Activated CD4-positive, alpha-beta T cell treated with anti-CD3 and anti-CD28 coated beads, Interleukin-2, Interleukin-6, amounts not matched to agents 100 ng/mL and 50 ng/mL, durations not matched to agents 16 hours and 8 hours (primary cell): ENCODE measurements at regions not wholly inside any gene's neighbourhood (a gene's known extent, or its start where the extent isn't known, plus 50 kb on each side); places are given as distances from the start of the nearest gene placed in this dataset.

Source experiments
- DNase-seq: peaks from one replicate; pipeline ENCODE4 v3.0.0-alpha.2; 2020

GRCh38 chr4:127143460-127144195, 489.1 kb upstream of the INTU start:
- no peak for DNase-seq

DNA sequence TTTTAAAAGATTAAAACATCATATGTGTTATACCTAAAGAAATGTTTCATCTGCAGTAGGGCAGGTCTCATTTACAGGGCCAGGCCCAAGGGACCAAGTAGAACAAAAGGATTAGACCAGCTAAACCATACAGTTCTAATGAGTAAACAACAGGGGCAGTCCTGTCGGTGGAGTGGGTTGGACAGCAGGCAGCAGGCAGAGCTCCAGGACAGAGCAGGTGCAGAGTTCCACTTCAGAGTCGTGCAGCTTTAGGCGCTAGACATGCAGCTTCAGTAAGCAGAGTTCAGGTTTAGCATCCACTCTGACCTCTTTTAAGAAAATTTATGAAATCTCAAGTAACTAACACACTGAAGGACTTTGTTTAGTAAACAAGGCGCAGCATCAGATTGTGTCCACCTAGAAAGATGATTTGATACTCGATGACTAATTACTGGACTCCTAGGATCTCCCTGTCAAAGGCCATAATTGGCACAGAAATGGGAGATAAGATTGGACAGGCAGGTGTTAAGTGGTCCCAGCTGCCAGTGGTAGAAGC, 487.7 kb upstream of the INTU start:
- no peak for DNase-seq

DNA sequence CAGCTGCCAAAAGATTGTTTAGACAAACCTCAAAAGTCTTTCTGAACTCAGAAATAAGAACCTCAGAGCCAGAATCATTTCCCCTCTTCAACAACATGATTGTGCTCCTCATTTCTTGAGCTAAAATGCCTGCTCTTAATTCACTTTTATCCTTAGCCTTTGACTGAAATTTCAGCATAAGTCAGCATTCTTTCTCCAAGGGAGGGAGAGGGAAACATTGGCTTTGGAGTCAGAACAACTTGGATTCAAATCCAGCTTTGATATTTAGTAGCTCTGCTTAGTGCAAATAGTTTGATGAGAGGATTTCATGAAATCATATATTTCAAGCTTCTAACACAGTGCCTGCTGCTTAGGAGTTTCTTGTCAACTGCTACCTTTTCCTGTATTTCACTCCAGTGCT, 484.6 kb upstream of the INTU start:
- no peak for DNase-seq

GRCh38 chr4:127149086-127149485, 483.7 kb upstream of the INTU start:
- no peak for DNase-seq

- no peak for DNase-seq
These were observed 480.8 kb upstream of the INTU start for GRCh38 chr4:127151941-127152340.

DNA sequence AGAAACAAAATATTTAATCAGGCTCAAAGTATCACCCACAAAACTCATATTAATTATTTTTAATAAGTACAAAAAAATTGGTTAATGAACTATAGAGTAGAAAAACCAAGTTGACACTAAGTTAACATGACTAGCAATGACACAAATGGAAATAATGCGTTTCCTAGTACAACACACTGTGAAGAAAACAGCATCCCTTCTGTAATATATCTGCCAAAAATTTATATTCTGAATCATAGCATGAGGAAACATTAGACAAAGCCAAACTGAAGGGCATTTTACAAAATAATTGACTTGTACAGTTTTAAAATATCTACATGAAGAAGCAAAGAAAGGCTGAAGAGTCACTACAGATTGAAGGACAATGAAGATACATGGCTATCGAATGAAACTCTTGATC, 477.6 kb upstream of the INTU start:
- no peak for DNase-seq

DNA sequence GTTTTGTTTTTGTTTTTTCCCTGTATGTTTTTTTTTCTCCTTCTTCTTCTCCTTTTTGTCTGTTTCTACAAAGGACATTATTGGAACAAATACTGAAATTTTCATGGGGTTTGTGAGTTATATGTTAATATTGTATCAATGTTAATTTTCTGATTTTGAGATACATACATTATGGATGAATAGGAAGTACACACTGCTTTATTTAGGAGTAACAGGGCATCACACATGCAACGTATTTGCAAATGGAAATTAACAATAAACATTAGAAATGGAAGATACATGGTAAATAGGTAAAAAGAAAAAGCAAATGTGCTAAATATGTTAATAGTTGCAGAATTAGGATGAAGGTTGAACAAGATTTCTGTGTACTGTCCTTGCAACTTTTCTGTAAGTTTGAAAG, 477.2 kb upstream of the INTU start:
- no peak for DNase-seq

DNA sequence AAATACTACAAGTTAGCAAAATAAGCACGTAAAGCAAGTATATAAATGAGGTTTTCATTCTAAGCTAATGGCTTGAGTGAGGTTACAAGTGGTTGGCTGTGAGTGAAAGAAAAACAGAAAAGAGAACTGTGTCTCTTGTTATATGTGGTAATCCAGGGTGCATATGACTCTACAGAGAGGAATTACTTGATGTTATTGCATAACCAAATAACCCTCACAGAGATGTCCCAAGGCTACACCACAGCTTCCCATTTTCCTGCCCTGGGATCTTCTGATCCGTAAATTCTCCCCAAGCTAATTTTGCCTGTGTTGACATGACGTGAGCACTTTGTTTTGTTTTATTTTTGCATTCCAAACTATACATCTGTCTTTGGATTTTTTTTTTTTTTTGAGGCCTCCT, 470.0 kb upstream of the INTU start:
- no peak for DNase-seq

DNA sequence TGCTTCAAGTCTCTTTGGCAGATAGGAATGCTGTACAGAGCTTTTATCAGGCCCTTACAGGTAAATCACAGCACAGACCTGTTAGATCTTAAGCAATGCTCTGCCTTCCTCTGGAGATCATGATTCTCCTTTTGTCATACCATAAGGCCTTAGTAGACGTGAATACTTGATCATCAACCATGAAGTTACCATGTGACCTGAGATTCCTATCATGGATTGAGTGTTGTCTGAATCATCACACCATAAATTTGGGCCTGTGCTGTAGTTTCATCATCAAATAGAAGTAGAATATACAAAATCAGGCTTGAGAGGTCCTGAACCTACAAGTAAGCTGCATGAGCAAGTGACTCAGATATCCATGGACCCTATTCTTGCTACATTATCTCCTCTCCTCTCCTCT, 466.8 kb upstream of the INTU start:
- no peak for DNase-seq

GRCh38 chr4:127174201-127174600, 458.6 kb upstream of the INTU start:
- DNase-seq, result no peak

DNA sequence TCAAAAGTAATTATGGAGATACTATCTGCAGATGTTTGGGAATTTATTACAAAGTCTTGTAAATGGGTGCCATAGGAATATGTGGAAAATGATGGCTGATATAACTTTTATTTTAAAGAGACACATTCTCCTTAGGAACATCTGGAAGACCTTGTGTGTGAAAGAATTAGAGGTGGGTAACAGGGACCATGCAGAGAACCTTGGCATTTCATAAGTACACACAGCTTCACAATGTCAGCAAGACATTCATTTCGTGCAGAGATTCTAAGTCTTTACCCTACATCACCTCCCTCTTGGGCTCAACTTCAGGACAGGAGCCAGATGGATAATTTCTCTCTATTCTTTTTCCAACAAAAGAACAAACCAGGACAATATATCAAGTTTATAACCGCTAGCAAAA, 458.1 kb upstream of the INTU start:
- DNase-seq, result no peak

DNA sequence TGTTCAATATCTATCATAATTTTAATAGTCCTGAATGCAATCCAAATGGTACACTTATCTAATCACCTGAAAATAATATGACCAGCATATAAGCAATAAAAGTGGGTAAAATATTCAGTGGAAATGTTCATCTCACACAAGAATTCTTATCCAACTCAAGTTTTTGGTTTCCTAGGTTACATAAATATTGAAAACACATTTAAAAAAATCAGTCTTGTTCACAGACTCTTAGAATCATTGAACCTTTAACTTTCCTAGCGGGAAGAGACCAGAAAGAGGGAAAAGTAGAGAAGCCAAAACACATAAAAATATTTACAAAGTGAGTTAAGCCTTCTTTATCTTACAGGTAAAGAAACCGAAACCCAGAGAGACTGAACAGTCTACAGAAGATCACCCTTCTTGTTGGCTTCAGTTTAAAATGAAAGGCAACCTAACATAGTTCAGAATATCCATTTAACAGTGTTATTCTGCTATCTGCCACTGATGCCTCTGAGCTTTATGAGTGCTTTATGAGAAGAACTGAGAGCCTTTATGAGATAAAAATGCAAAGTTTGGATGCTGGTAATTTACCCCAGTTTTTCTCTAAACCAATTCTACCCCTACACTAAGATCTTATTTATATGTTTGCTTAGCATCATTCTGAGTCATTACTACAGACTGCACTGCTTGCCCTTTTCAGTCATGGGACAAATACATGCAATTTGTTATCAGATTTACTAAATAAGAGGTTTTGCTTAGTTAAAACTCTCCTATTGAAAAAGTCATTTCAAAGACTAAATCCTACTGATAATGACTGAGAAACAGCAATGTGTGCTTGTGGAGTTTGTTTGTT, 453.3 kb upstream of the INTU start:
- no peak for DNase-seq

DNA sequence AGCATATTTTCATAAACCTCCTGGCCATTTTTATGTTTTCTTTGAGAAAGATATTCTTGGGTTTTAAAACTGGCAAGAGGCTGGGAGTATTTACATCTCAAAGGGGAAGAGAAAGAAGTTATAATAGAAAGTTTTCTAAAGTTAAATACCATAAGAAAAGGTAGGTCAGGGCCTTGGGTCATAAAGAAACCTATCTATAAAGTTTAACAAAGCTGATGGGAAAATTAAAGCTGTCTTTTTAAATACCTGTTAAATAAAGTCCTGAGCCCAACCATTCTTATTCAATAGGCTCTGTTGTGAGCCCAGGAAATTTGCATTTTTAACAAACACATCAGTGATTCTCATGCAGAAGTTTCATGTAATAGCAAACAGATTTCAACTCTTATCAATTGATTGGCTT, 451.8 kb upstream of the INTU start:
- no peak for DNase-seq

GRCh38 chr4:127182687-127183086, 450.1 kb upstream of the INTU start:
- no peak for DNase-seq

- DNase-seq, result no peak
These were observed 443.9 kb upstream of the INTU start for GRCh38 chr4:127188847-127189246.

DNA sequence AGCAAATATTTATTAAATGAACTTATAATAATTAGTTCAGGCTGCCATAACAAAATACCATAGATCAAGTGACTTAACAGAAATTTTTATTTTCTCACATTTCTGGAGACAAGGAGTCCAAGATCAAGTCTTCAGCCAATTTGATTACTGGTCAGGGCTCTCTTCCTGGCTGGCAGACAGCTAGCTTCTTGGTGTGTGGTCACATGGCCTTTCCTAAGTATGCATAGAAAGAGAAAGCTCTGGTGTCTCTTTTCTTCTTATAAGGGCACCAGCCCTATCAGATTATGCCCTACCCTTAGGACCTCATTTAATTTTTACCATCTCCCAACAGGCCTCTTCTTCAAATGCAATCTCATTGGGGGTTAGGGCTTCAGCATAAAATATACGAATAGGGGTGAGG, 438.5 kb upstream of the INTU start:
- DNase-seq, result no peak

DNA sequence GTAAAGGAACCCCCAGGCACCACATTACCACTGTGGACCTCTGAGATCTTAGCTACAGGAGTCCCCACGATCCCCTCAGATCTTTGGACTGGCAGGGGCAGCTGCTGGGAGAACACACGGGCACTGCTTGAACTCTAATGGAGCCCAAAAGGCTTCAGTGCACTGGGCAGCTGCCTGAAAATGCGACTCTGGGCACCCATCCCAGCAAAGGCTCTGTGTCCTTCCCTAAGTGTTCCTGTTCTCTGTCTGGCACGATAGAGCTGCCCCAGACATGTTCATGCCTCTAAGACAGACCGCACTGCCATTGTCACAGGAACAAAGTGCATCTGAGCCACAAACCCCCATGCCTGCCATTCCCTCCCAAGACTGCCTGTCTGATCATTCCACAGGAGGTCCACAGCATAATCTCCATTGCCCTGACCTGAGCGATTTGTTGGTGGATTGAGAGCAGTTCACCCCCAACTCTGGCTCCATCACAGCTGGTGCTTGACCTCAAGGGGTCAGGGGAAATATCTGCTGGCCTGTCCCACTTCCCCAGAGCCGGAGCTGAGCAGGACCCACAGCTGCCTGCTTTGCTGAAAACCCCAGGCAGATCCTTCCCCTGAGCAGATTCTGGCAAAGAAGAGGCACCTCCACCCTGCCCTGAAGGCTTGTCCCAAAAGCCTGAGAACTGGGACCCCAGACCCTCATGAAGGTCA, 436.0 kb upstream of the INTU start:
- no peak for DNase-seq

DNA sequence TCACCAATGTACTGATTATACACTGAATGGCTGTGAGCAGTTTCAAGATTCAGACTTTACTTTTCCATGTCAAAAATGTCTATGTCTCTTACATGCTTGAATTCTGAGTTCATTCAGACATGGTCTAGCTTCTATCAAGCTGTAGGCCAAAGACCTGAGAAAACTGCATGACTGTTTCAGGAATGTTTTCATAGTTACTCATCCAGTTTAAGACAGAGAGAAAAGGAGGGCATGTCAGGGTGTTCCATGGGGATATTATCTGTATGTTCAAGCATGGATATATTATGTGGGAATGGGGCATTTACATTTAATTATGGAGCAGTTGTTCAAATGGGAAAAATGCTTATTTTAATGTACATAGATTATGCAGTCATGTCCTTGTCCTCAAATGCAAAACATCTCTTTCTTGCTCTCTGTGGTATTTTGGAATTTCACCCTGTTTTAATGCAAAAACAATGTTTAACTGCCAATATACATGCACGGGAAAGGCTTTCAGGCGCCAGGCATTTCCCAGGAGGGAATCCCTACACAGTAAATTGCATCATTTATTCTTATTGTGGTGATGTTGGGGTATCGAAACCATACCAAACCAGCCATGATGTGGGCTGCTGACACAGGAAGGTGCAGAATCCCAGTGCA, 429.1 kb upstream of the INTU start:
- DNase-seq, result no peak

DNA sequence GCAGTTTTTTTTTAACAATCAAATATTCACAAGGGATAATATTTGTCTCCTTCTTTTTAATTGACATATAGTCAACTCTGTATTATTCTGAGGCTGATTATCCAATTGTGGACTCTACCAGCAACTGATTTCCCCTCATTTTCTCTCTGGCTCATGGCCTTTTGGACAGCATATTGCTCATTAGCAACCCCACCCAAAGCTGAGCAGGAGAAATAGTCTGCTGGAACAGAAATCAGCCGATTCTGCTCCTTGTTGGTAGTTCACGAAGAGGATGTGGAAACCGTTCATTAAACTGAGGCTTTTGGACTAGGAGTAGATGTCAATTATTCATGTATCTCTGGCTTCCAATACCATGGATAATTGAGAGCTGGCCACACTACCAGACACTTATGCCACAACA, 428.4 kb upstream of the INTU start:
- no peak for DNase-seq

- DNase-seq, result no peak
These were observed 423.1 kb upstream of the INTU start for GRCh38 chr4:127209580-127210095.

DNA sequence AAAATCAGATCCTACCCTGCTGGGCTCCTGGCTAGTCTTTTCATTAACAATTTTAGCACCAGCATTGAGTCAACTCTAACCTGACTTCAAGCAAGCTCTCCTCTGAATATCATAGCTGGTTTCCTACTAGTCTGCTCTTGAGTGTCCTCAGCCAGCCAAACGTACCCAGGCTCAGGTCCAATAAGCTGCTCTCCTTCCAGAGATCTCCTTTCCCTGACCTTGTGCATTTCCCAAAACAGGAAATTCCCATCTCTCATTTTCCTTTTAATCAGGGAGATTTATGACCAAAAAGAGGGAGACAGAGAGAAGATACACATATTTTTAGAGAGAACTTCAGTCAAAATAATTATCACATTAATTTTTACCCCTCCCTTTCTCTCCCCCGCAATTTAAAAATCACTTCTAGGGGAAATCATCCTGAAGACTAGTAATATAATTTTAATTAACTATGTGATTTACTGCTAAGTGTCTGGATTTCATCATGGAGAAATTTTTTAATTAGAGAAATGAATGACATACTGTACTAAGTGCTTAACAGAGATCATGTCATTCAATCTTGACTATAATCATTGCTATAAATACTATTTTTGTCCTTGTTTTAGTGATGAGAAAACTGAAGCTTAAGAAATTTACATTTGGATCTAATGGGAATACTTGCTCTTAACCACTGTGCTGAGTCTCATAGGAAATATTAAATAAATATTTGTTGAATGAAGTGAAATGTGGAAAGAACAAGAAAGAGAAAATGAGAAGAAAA, 421.7 kb upstream of the INTU start:
- no peak for DNase-seq
